Activated CD8-positive, alpha-beta T cell treated with anti-CD3 and anti-CD28 coated beads for 36 hours (primary cell): ENCODE measurements at regions not wholly inside any gene's neighbourhood (a gene's known extent, or its start where the extent isn't known, plus 50 kb on each side); places are given as distances from the start of the nearest gene placed in this dataset.

Experiments
- ATAC-seq: fragments of 200-7000 bp; cut with Tn5 transposase; one replicate; pipeline ENCODE4 v1.10.0; 2021; ENCODE audit warnings: mild to moderate bottlenecking, moderate library complexity
- CTCF ChIA-PET: fragments of 350-600 bp; sonication (Branson Sonifier 250); formaldehyde crosslinking; loops from one replicate; lab custom pipeline; 2021; ENCODE audit warnings: antibody characterized with exemption; lab: Charles Lee
- POLR2A ChIA-PET: fragments of 350-600 bp; sonication (Branson Sonifier 250); formaldehyde crosslinking; loops from one replicate; lab custom pipeline; 2021; ENCODE audit warnings: antibody characterized with exemption; lab: Charles Lee
- DNase-seq: peaks from one replicate; pipeline ENCODE4 v3.0.0-alpha.2; 2020
- H3K27ac Mint-ChIP-seq: one replicate; pipeline ENCODE4 v1.8.0; 2021; ENCODE audit warnings: mild to moderate bottlenecking, mixed read lengths
- H3K27me3 Mint-ChIP-seq: one replicate; pipeline ENCODE4 v1.8.0; 2021; ENCODE audit warnings: mixed read lengths
- H3K36me3 Mint-ChIP-seq: one replicate; pipeline ENCODE4 v1.8.0; 2021; ENCODE audit warnings: low read depth, mixed read lengths
- H3K4me1 Mint-ChIP-seq: one replicate; pipeline ENCODE4 v1.8.0; 2021; ENCODE audit warnings: low read depth, mixed read lengths
- H3K4me3 Mint-ChIP-seq: one replicate; pipeline ENCODE4 v1.8.0; 2021; ENCODE audit warnings: mild to moderate bottlenecking, moderate library complexity, mixed read lengths
- H3K9me3 Mint-ChIP-seq: one replicate; pipeline ENCODE4 v1.8.0; 2021; ENCODE audit warnings: mixed read lengths
- CTCF ChIP-seq: fragments of 200-600 bp; IDR thresholded peaks from one replicate; pipeline ENCODE4 v1.8.0; 2022; ENCODE audit warnings: antibody characterized with exemption, mild to moderate bottlenecking
- intact Hi-C: fragments of 100-400 bp; cut with micrococcal nuclease; formaldehyde crosslinking; loops from one replicate; pipeline ENCODE4 v1.10.0; 2022

GRCh38 chr10:121049489-121049888 is 198.3 kb downstream of the WDR11 start:
- Mint-ChIP-seq H3K27me3 (no peaks in the 10 kb centered on the region), H3K36me3 (no peaks in the 10 kb centered on the region), H3K9me3 (no peaks in the 10 kb centered on the region), H3K27ac (no peak overlapping the region), H3K4me3 (no peak overlapping the region), H3K4me1 (no peaks in the 10 kb centered on the region)
- CTCF ChIA-PET: no interaction called here
- ATAC-seq: no peak
- intact Hi-C loops: no loop called here
- no peak for DNase-seq
- POLR2A ChIA-PET: no interaction called here
- TF ChIP-seq CTCF: no peak

- POLR2A ChIA-PET: no interaction called here
- Mint-ChIP-seq H3K9me3 (no peaks in the 10 kb centered on the region), H3K27ac (no peak overlapping the region), H3K27me3 (no peaks in the 10 kb centered on the region), H3K36me3 (no peaks in the 10 kb centered on the region), H3K4me1 (no peaks in the 10 kb centered on the region), H3K4me3 (no peak overlapping the region)
- TF ChIP-seq CTCF: no peak
- ATAC-seq (no peak), DNase-seq (no peak)
- intact Hi-C loops: no loop called here
- CTCF ChIA-PET: no interaction called here
Observed at GRCh38 chr10:121049923-121050322, 198.8 kb downstream of the WDR11 start.

GRCh38 chr10:121051171-121051570 is 200.0 kb downstream of the WDR11 start:
- H3K4me3 Mint-ChIP-seq: no peak overlapping the region
- ChIA-PET CTCF (no interaction called here), POLR2A (no interaction called here)
- no peaks in the 10 kb centered on the region for H3K27me3 Mint-ChIP-seq
- H3K9me3 Mint-ChIP-seq: no peaks in the 10 kb centered on the region
- H3K4me1 Mint-ChIP-seq: no peaks in the 10 kb centered on the region
- DNase-seq: no peak
- intact Hi-C loops: no loop called here
- no peak for TF ChIP-seq CTCF
- no peaks in the 10 kb centered on the region for H3K36me3 Mint-ChIP-seq
- no peak for ATAC-seq
- no peak overlapping the region for H3K27ac Mint-ChIP-seq

- POLR2A ChIA-PET: no interaction called here
- Mint-ChIP-seq H3K36me3 (no peaks in the 10 kb centered on the region), H3K4me1 (no peaks in the 10 kb centered on the region), H3K27ac (no peak overlapping the region), H3K27me3 (no peaks in the 10 kb centered on the region), H3K4me3 (no peak overlapping the region), H3K9me3 (no peaks in the 10 kb centered on the region)
- CTCF ChIA-PET: interaction anchor here (1.4 kb wide), 1 partner anchor 10 kb away, joined by 3 read pairs; no protein-coding TSS in a partner anchor
- ATAC-seq (no peak), DNase-seq (no peak)
- intact Hi-C loops: no loop called here
- no peak for TF ChIP-seq CTCF
Observed at GRCh38 chr10:121051696-121052279, 200.6 kb downstream of the WDR11 start.

- Mint-ChIP-seq H3K9me3 (no peaks in the 10 kb centered on the region), H3K27ac (no peak overlapping the region), H3K27me3 (no peaks in the 10 kb centered on the region), H3K36me3 (no peaks in the 10 kb centered on the region), H3K4me1 (no peaks in the 10 kb centered on the region), H3K4me3 (no peak overlapping the region)
- no peak for TF ChIP-seq CTCF
- ChIA-PET POLR2A (no interaction called here), CTCF (interaction anchor here (1.4 kb wide), 1 partner anchor 9 kb away, joined by 3 read pairs; no protein-coding TSS in a partner anchor)
- intact Hi-C loops: no loop called here
- ATAC-seq: no peak
- DNase-seq: no peak
Observed at GRCh38 chr10:121053151-121053550, 202.0 kb downstream of the WDR11 start.
